SH-SY5Y (cell line): ENCODE measurements at regions not wholly inside any gene's neighbourhood (a gene's known extent, or its start where the extent isn't known, plus 50 kb on each side); places are given as distances from the start of the nearest gene placed in this dataset.

Experiments used
- GATA2 ChIP-seq: IDR thresholded peaks from 2 replicates; pipeline ENCODE4 v1.6.1; 2011; ENCODE audit warnings: mild to moderate bottlenecking, low read depth, low read length
- GATA3 ChIP-seq: IDR thresholded peaks from 2 replicates; pipeline ENCODE4 v1.6.1; 2011; ENCODE audit warnings: low read depth, mild to moderate bottlenecking, low read length, moderate library complexity

- TF ChIP-seq GATA2 (no peak), GATA3 (no peak)
Observed at GRCh38 chr14:83867566-83868225, 1662.2 kb upstream of the FLRT2 start.

- no peak for TF ChIP-seq GATA2
- TF ChIP-seq GATA3: no peak
Observed at GRCh38 chr14:83870546-83871270, 1659.2 kb upstream of the FLRT2 start.

GRCh38 chr14:83873669-83874068 is 1656.3 kb upstream of the FLRT2 start:
- no peak for TF ChIP-seq GATA3
- no peak for TF ChIP-seq GATA2

DNA sequence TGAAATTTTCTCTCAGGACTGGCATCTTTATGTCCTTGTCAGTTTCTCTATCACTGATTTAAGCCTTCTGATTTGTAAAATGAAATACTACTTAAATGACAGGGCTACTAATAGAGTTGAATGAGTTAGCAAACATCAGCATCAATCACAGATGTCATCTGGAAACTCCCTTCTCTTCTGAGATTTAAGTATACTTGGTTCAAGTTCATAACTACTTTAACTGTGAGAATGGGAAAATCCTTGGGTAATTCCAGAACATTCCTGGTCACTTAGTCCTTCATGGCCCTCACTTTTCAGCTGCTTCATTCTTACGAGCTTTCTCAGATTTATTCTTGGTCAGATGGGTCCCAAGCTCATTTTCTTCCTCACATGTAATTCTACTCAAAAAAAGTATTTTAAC is 1655.3 kb upstream of the FLRT2 start:
- TF ChIP-seq GATA2: no peak
- TF ChIP-seq GATA3: no peak

GRCh38 chr14:83883732-83884131 is 1646.2 kb upstream of the FLRT2 start:
- no peak for TF ChIP-seq GATA2

- no peak for TF ChIP-seq GATA2
- no peak for TF ChIP-seq GATA3
Observed at GRCh38 chr14:83885837-83886293, 1644.1 kb upstream of the FLRT2 start.

DNA sequence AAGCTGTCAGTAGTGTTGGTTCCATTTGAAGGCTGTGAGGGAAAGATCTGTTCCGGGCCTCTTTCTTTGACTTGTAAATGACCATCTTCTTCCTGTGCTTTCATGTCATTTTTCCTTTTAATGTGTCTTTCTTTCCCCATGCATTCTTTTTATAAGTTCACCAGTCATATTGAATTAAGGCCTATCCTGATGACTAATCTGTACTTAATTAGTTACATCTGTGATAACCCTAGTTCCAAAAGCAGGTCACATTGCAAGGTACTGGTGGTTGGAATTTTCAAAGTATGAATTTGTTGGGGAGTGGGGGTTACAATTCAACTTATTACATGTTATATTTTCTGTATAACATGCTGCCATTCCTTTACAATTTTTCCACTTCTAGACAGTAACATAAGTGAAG is 1642.1 kb upstream of the FLRT2 start:
- TF ChIP-seq GATA3: no peak
- TF ChIP-seq GATA2: no peak

DNA sequence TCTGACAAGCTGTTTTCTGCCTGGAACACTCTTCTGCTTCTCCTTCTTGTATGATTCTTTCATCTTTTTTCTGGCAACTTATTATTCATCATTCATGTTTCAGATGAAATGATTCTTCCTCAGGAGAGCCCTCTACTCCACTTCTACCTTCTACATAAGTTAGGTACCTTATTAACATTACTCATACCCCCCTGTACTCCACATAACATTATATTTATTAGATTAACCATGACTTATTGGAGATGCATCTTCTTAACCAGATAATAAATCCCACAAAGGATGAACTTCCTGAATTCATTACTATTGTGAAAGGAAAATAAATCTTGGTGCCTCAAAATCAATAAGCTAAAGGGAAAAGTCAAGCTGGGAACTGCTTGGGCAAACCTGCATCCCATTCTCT is 1636.5 kb upstream of the FLRT2 start:
- no peak for TF ChIP-seq GATA2
- TF ChIP-seq GATA3: no peak

- TF ChIP-seq GATA2: no peak
- no peak for TF ChIP-seq GATA3
Observed at GRCh38 chr14:83894568-83894967, 1635.4 kb upstream of the FLRT2 start.

DNA sequence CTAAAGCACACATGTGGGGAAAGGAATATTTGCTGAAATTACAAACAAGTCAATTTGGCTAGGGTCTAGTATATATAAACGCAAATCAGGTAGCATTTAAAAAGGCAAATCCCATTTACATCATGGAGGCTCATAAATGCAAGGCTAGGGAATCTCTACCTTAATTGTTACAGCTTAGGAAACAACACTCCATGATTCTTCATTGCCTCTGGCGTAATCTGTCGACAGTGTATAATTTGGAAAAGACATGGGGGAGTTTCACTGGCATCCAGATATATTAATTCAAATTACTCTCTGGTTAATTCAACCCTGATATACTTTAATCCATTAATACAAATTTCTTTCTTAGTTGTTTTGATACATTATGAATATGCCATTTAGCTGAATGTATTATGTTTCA is 1630.2 kb upstream of the FLRT2 start:
- TF ChIP-seq GATA2 (no peak), GATA3 (no peak)

- TF ChIP-seq GATA3: no peak
- no peak for TF ChIP-seq GATA2
Observed at GRCh38 chr14:83905157-83905556, 1624.8 kb upstream of the FLRT2 start.

- TF ChIP-seq GATA3 (no peak), GATA2 (no peak)
Observed at GRCh38 chr14:83908419-83908818, 1621.5 kb upstream of the FLRT2 start.

DNA sequence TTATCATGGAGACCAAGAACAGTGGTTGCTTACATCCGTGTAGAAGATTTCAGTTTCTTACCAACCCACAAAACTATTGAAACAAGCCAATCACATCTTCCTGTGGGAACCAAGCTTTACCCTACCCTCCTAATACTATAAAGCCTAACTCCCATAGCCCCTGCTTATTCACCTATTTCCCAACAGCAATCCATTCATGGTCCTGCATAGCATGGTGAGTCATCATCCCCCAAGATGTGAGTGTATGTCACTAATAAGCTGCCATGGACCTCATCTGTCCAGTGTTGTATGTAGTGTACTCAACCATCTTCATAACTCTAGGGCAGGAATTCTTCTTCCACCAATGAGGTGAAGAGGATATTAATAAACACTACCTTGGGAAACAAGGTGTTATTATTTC is 1620.4 kb upstream of the FLRT2 start:
- TF ChIP-seq GATA2 (no peak), GATA3 (no peak)

- TF ChIP-seq GATA3: no peak
- no peak for TF ChIP-seq GATA2
Observed at GRCh38 chr14:83912032-83912642, 1617.8 kb upstream of the FLRT2 start.

GRCh38 chr14:83913476-83913875 is 1616.5 kb upstream of the FLRT2 start:
- TF ChIP-seq GATA2 (no peak), GATA3 (no peak)

- TF ChIP-seq GATA3: no peak
- TF ChIP-seq GATA2: no peak
Observed at GRCh38 chr14:83918546-83918945, 1611.4 kb upstream of the FLRT2 start.
